GM19025 (cell line): ENCODE measurements at regions not wholly inside any gene's neighbourhood (a gene's known extent, or its start where the extent isn't known, plus 50 kb on each side); places are given as distances from the start of the nearest gene placed in this dataset.
"Not testable (repeated sequence)": the region's sequence is repeated elsewhere in the genome, so short reads cannot be mapped to it uniquely, and the experiment has no call there.

Source experiments
- ATAC-seq: cut with Tn5 transposase; IDR thresholded peaks from one replicate; pipeline ENCODE4 v1.9.1; 2021; ENCODE audit warnings: mild to moderate bottlenecking, low read depth, moderate library complexity; ENCODE audit not compliant: unreplicated experiment

DNA sequence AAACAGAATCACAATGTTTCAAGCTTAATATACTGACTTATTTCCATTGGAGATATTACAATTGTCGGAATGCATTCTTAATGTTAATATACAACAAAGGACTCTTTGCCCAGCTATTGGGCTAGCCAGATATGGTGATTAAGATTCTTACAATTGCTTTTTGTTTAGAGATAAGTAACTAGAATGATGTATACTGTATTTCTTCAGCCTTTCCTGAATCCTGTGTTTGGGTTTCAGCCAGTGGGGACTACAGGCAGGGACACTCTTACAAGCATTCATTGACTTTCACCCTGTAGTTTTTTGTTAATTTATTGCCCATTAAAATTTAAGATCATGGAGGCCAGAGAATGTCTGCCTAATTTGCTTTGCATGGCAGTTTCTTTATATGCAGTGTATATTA lies 254.1 kb upstream of the TMEFF2 start:
- no peak for ATAC-seq

DNA sequence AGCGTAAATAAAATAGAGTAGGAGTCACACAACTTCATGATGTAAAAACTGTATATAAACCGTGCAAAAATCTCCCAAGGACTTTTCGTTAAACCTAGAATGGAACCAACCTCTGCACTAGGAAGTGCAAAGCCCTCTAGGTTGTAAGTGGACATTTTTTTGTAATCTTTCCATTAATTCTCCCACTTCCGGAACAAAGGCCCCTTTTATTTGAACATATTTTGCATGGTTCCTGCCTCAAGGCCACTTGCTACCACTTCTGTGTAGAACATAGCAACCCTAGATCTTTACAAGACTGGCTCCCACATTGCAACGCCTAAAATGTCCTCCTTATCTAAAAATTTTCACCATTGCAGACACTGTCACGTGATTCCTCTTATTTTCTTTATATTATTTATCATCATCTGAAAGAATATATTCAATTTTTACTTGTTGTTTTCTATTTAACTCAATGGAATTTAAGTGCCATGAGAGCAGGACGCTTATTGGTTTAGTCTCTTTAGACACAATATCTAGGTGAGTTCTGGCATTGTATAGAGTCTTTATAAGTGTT lies 249.6 kb upstream of the TMEFF2 start:
- ATAC-seq: no peak

DNA sequence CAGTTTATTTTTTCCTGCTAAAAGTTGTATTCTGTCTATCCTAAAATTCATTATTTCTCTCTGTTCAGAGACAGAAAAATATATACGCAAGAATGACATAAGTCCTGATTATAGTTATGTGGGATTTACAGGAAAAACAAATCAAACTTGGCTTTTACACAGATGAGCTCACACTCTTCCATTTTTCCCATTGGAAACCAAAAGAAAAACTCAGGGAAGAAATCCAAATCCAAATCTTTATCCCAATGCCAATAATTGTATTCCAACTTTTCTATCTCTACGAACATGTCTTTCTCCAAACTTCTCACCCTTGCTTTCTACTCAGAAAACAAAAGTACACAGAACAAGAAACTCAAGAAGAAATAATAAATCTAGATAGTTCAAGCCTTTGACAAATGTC lies 249.1 kb upstream of the TMEFF2 start:
- ATAC-seq: no peak

DNA sequence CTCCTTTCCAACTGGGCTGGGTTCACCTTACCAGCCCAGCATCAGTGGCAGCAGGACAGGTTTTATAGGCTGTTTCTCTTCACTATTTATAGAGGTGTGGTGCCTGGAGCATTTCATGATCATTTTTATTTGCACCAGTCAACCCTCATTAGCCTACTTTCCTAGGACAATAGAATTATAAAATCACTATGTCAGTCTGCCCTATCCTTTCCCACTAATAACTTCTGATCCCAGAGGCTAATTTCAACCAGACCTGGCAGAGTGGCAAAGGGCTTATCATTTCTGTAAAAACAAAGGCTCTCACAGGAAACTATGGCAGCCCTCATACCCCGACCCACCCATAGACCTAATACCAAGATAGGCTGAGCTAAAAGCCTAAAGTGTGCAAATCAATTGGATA lies 243.5 kb upstream of the TMEFF2 start:
- no peak for ATAC-seq

DNA sequence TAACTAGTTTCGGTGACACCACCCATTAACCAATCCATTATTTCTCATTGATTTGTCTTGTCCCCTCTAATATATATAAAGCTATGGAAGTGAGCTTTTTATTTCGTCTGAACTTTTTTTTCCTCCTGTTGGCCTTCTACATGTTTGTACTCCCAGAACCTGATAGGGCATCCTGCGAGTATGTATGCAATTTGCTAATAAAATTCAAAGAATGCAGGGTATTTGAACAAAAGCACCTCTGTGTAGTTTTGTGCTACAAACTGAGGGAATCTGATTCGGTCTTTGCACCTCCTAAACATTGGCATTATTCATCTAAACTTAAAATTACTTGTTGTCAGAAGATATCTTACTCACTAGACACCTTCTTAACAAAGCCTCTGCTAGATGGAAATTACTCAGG lies 242.9 kb upstream of the TMEFF2 start:
- no peak for ATAC-seq

DNA sequence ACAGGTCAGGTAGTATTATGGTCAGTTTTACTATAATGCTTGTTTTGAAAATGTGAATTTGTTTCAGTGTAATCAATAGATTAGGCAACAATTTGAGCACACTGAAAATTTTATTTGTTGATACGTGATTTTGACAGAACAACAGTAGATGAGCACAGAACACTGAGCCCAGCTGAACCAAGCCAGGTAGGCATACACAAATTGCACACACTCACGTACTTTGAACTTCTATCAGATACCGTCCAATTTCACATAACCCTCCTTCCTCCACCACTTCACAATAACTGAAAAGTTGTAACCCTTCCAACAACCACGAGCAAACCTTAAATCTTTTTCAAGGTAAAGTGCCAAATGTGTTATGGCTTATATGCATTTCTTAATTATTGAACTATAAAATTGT lies 229.5 kb upstream of the TMEFF2 start:
- ATAC-seq: no peak

DNA sequence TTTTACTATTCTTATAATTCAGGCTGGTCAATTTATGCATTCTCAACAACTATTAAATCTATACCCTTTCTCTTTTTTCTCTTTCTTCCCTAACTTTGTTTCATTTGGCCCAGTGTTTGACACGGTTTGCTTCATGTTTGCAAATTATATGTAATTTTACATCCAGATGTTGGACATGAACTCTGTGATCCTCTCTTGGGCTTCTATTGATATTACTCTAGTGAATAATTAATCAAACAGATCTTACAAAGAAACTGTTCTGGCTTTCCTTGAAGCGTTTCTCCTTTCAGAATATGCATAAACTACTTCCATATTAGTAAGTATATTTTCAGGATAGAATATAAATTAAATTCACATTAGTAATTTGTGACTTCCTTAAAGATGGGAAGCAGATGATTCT lies 225.1 kb upstream of the TMEFF2 start:
- no peak for ATAC-seq

DNA sequence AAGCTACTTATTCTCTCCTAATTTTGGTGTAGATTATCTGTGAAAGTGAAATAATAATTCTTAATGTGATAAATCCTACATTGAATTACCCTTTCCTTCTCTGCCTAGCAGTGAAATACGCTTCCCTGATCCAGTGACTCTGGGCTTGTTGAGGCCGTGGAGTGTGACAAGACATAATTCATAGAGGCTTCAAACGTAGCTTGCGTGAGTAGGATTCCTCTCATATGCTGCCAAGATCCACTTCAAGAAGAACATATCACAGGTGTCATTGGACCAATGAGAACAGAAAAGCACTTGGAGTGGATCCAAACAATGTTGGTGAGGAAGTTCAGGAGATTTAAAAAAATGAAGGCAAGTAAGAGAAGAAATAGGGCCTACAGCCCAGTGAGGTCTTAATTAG lies 221.3 kb upstream of the TMEFF2 start:
- no peak for ATAC-seq

DNA sequence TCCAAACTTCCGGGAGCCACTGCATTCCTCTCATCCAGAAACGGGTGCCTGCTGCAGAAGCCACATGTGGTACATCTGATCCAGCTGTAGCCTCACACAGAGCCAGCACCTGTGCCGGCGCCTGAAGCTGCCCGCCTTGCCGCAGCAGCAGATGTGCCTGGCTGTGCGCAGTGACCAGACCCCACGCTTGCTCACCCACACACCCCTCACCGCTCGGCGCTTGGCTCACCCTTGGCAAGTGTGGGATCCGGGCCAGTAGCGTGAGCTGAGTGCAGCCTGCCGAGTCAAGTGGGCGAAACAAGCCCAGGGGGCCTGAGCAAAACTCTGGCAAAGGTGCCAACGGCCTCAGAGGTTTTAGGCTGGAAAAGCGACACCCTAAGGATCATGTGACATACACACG lies 220.1 kb upstream of the TMEFF2 start:
- ATAC-seq: no peak

DNA sequence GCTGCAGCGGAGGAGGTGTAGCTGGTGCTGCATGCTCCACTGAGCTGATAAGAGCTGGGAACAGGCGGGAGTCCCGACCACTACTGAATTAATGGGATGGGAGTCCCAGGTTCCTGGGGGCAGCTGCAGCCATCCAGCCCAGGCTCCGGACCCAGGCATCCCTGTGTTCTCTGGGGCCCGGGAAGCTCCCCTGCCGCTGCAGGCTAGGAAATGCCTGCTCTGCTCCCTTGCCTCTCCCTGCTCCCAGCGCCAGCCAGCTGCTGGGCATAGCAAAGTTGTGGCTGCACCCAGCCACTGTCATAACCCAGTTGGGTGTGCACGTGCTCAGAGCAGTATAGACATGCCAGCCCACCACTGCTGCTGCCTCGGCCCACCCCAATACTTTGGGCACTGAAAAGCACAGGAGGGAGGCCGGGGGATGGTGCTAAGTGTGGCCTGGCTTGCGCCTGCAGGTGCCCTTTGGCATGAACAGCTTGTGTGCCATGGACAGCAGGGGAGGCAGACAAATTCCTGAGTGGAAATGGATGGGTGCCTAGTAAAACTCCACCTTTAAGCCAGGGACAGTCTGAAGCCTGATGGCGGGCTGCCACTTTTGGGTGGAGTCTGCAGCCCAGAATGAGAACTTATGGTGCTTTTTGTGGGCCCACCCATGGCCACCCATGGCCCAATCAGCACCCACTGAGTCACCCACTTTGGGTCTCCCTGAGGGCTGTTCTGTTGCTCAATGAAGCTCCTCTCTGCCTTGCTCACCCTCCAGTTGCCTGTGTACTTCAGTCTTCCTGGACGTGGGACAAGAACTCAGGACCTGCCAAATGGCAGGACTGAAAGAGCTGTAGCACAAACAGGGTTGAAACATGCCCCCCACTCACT lies 219.3 kb upstream of the TMEFF2 start:
- no peak for ATAC-seq

DNA sequence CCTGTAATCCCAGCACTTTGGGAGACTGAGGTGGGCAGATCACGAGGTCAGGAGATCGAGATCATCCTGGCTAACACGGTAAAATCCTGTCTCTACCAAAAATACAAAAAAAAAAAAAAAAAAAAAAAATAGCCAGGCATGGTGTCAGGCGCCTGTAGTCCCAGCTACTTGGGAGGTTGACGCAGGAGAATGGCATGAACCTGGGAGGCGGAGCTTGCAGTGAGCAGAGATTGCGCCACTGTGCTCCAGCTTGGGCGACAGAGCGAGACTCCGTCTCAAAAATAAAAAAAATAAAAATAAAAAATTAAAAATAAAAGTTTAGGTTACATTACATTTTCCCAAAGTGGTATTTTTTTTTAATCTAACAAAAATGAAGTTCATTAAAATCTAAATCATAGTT lies 218.1 kb upstream of the TMEFF2 start:
- not testable (repeated sequence) for ATAC-seq

DNA sequence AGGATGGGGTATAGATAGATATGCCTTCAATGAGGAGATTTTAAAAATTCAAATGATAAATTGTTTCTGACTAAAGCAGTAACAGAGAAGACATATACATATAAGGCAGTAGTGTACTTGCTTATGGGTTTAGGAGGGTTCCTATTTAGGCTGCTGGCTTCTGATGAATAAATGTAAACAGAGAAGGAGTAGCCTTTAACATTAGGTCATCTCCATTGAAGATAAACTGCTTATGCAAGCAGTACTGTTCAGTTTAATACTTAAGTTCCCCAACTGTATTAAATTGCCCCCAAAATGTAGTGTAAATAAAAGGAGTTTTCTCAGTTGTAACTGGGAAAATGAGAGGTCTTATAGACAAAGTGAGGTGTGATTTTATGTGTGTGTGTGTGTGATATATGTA lies 217.7 kb upstream of the TMEFF2 start:
- ATAC-seq: no peak

DNA sequence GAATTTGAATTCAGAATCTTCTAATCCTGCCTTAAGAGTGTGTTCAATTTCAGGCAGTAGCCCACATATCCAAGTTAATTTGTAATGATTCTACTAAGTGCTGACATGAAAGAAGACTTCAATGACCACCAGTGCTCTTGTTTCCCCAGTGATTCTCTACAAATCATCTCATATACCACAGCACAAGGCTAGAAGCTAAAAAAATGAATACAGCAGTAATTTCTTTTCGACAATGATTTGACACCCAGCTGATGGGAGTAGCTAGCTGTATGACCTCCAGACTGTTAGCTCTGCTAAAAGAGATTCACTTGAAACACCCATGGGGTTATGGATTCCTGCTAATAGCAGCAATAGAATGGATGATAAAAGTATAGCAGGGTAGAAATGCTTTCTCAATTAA lies 217.0 kb upstream of the TMEFF2 start:
- no peak for ATAC-seq

DNA sequence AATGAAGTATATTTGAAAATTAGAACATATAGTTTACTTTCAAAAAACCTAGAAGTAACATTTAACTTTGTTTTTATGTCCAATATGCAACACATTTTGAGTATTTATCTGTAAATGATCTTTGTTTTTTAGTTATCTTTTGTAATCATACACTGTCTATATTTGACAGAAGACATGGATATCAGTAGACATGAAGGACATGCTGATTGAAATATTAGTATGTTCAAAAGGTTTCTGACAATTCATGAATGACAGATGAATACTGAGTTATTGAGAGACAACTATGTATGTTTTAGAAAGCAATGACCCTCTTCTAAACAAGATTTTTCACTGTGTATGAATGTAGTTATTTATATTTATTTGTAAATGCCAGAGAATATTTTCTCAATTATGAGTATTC lies 215.6 kb upstream of the TMEFF2 start:
- no peak for ATAC-seq

DNA sequence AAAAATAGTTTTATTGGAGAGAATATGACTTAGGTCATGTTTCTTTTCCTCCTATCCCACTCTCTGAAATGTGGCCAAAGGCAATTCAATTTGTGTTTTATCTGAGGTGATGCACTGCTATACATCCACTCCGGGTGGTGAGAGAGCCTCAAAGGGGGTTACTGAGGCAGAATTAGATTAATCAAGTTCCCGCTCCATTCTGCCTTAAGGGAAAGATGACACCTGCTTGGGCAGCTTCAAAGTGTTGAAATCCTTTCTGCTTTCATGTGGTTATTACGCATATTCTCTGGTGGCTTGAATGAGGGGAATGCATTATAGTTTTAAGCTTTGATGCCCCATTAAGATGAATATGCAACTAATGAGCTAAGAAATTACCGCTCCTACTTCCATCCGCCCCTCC lies 213.0 kb upstream of the TMEFF2 start:
- no peak for ATAC-seq

DNA sequence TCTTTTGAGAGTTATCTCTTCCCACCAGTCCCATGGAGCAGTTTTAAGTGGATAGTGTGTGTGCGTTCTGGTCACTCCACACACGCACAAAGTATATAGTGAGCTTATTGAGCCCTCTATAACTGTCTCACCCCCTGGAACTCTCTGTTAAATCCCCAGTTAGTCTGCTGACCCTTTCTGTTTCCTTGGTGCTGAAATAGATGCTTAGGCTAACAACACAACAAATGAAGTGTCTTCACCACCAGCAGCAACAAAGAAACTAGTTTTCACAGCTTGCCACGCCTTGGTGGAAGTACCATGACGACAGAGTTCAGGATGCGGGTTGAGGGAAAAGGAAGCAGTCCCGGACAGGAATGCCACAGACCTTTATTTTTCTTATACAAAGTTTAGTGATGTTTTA lies 203.5 kb upstream of the TMEFF2 start:
- ATAC-seq: no peak

DNA sequence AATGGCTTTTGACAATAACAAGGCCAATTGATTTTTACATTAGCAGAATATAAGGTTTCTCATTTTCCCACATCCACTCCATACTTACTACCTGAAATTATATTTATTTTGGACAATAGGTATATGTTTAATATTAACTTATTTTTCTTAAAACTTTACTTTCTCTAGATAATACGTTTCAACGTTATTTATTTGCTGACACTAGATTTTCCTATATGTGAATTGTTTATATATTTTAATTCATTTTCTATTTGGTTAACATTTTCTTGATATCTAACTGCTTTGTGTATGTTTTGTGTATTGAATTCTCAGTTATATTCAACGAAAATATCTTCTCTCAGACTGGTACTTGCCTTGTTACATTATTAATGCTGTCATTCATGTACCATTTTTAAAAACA lies 199.9 kb upstream of the TMEFF2 start:
- ATAC-seq: no peak

DNA sequence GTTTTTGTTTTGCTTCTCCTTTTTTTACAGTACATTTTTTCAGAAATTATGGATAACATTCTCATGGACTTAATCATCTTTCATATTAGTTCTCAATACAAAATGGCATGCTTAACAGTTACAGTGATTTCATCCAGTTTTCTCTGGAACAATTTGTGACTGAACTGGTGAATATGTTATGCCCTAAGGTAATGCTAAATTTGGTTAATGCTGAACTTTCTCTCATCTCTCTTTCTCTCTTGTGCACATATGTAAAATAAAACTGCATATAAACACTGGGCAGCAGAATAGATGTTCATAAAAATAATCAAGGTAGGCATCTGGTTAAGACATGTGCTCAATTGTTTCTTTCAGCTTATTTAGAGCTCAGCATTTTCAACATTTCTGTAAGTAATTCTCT lies 196.3 kb upstream of the TMEFF2 start:
- ATAC-seq: no peak

DNA sequence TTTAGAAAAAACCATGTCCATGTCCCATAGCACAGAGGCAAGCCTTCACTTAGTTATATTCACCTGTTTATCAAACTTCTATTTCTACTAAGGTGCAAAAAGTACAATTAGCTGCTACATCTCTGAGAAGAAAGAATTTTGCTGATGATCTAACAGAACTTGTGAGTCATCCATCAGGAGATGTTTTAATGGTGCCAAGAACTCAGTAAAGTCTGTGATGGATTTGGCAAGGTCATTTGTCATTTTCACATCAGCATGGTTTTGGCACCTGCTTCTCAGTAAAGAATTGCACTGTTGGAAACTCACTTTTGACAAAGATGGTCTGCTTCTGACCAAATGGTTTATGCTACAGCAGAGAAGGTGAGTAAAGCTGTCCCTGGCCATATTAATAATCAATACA lies 195.7 kb upstream of the TMEFF2 start:
- no peak for ATAC-seq

DNA sequence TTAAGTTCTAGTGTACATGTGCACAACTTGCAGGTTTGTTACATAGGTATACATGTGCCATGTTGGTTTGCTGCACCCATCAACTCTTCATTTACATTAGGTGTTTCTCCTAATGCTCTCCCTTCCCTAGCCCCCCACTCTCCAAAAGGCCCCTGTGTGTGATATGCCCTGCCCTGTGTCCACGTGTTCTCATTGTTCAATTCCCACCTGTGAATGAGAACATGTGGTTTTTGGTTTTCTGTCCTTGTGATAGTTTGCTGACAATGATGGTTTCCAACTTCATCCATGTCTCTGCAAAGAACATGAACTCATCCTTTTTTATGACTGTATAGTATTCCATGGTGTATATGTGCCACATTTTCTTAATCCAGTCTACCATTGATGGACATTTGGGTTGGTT lies 189.5 kb upstream of the TMEFF2 start:
- ATAC-seq: not testable (repeated sequence)

DNA sequence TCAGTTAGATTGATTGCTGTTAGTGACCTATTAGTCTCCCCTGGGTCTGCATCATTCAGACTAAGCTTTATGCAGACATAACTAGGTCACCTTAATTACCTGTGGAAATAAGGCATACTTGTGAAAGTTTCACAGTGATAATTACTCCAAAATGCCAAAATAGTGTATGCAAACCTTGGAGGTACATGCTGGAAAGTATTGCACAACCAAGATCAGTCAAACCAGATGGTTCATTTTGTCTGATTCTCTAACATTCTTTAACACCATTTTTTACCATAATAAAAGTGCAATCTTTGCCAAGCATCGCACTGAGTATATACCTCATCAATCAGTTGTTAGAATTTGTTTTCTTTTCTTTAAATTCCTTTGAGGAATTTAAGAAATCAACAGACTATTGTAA lies 186.3 kb upstream of the TMEFF2 start:
- no peak for ATAC-seq

DNA sequence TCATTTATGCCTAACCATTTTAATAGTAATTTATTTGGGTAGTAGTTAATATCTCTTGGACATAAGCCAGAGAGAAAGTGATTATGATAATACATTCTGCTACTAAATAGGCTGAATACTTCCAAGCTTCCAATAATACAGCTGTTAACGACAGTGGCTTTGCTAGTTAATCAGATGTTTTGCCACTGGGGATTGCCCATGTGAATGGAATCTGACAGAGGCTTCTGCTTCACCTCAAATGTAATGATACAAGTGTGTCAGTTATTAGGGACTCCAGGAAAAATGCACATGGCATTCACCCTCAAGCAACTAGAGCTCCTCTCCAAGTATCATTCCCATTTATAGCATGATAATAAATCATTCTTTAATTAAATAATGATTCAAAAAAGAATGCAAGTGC lies 185.0 kb upstream of the TMEFF2 start:
- no peak for ATAC-seq
